LNCaP clone FGC (cell line): ENCODE measurements at regions not wholly inside any gene's neighbourhood (a gene's known extent, or its start where the extent isn't known, plus 50 kb on each side); places are given as distances from the start of the nearest gene placed in this dataset.

Experiments
- DNase-seq: peaks from one replicate; pipeline ENCODE4 v3.0.0-alpha.2; 2011; ENCODE audit warnings: low read depth
- H3K4me3 ChIP-seq: 2 replicates; pipeline ENCODE4 v1.5.1; 2011; ENCODE audit warnings: mild to moderate bottlenecking, low read depth, low read length, control low read depth
- CTCF ChIP-seq: IDR thresholded peaks from 2 replicates; pipeline ENCODE4 v1.5.1; 2012; ENCODE audit warnings: mild to moderate bottlenecking; ENCODE audit not compliant: control insufficient read depth, insufficient read depth; ENCODE audit errors: extremely low read depth

GRCh38 chr18:37661478-37661877 lies 95.9 kb upstream of the CELF4 start:
- no peak for DNase-seq
- TF ChIP-seq CTCF = no peak
- H3K4me3 ChIP-seq = no peak overlapping the region

GRCh38 chr18:37661061-37661460 lies 95.5 kb upstream of the CELF4 start:
- DNase-seq = no peak
- TF ChIP-seq CTCF = no peak
- H3K4me3 ChIP-seq = no peak overlapping the region

GRCh38 chr18:37660658-37661057 lies 95.1 kb upstream of the CELF4 start:
- H3K4me3 ChIP-seq = no peak overlapping the region
- DNase-seq = no peak
- no peak for TF ChIP-seq CTCF

GRCh38 chr18:37659906-37660305 lies 94.3 kb upstream of the CELF4 start:
- DNase-seq = no peak
- H3K4me3 ChIP-seq = no peak overlapping the region
- TF ChIP-seq CTCF = no peak

GRCh38 chr18:37658894-37659293 lies 93.3 kb upstream of the CELF4 start:
- TF ChIP-seq CTCF = no peak
- DNase-seq = no peak
- no peak overlapping the region for H3K4me3 ChIP-seq

GRCh38 chr18:37657493-37657892 lies 91.9 kb upstream of the CELF4 start:
- H3K4me3 ChIP-seq = no peak overlapping the region
- no peak for TF ChIP-seq CTCF
- DNase-seq = no peak

GRCh38 chr18:37654731-37655369 lies 89.3 kb upstream of the CELF4 start:
- no peak for DNase-seq
- TF ChIP-seq CTCF = no peak
- H3K4me3 ChIP-seq = no peak overlapping the region
